Upper lobe of left lung (tissue), 6 donors: ENCODE measurements at regions not wholly inside any gene's neighbourhood (a gene's known extent, or its start where the extent isn't known, plus 50 kb on each side); places are given as distances from the start of the nearest gene placed in this dataset.

Source experiments
- ATAC-seq, 2 donors: fragments of 200-7000 bp; cut with Tn5 transposase; one replicate each; pipeline ENCODE4 v1.9.1; 2022; ENCODE audit warnings: mild to moderate bottlenecking in 2 of 2, moderate library complexity in 2 of 2; ENCODE audit not compliant: low FRiP score in 2 of 2
- DNase-seq, 2 donors: peaks; one replicate each; pipeline ENCODE4 v3.0.0-alpha.2; 2019 to 2020
- H3K27ac ChIP-seq, 4 donors: fragments of 200-600 bp; sonication (generic); one replicate each; pipeline ENCODE4 v1.5.1; 2016 to 2019
- H3K27me3 ChIP-seq, 4 donors: fragments of 200-600 bp; sonication (generic); one replicate each; pipeline ENCODE4 v1.5.1; 2017 to 2019
- H3K36me3 ChIP-seq, 4 donors: fragments of 200-600 bp; sonication (generic); one replicate each; pipeline ENCODE4 v1.5.1; 2016 to 2019
- H3K4me1 ChIP-seq, 4 donors: fragments of 200-600 bp; sonication (generic); one replicate each; pipeline ENCODE4 v1.5.1; 2018 to 2019
- H3K4me3 ChIP-seq, 4 donors: fragments of 200-600 bp; sonication (generic); one replicate each; pipeline ENCODE4 v1.5.1; 2017 to 2019; ENCODE audit warnings: mild to moderate bottlenecking in 2 of 4, moderate library complexity in 1 of 4
- H3K9me3 ChIP-seq, 4 donors: fragments of 200-600 bp; sonication (generic); one replicate each; pipeline ENCODE4 v1.5.1; 2018 to 2019
- CTCF ChIP-seq, 6 experiments: fragments of 450-650 bp in 4 of 6; fragments of 200-600 bp in 2 of 6; sonication (generic) in 2 of 6; IDR thresholded peaks; one replicate each; pipeline ENCODE4 v1.5.1; 2016 to 2019; ENCODE audit warnings: antibody characterized with exemption in 6 of 6
- EP300 ChIP-seq, 4 donors: sonication (generic); formaldehyde crosslinking; IDR thresholded peaks; one replicate each; pipeline ENCODE4 v1.5.1; 2017; ENCODE audit warnings: antibody characterized with exemption in 4 of 4, control low read depth in 2 of 4
- POLR2A ChIP-seq, 4 donors: fragments of 450-650 bp; IDR thresholded peaks; one replicate each; pipeline ENCODE4 v1.5.1; 2016 to 2017; ENCODE audit warnings: antibody characterized with exemption in 4 of 4, mild to moderate bottlenecking in 2 of 4
- POLR2AphosphoS5 ChIP-seq, 2 donors: sonication (generic); formaldehyde crosslinking; IDR thresholded peaks; one replicate each; pipeline ENCODE4 v1.5.1; 2017; ENCODE audit warnings: antibody characterized with exemption in 2 of 2
- WGBS, 2 donors: methylation state at CpG; one replicate each; pipeline ENCODE4 v1.1.5; 2017 to 2018; 5-methylcytosine and 5-hydroxymethylcytosine counted together
- donor health status: DM: no; HTN: no; CAD: no; lungs with moderate emphysema.
- donor health status: DM: no; HTN: yes; CAD: no; lungs with severe emphysema.

GRCh38 chr1:177448036-177448615, 277.4 kb downstream of the BRINP2 start:
- H3K4me3 ChIP-seq: no peak overlapping the region
- H3K36me3 ChIP-seq: no peaks in the 10 kb centered on the region
- H3K9me3 ChIP-seq: no peaks in the 10 kb centered on the region
- H3K27ac ChIP-seq: no peak overlapping the region
- no peaks in the 10 kb centered on the region for H3K4me1 ChIP-seq
- DNase-seq (no peak), ATAC-seq (no peak)
- H3K27me3 ChIP-seq: no peaks in the 10 kb centered on the region
- TF ChIP-seq POLR2AphosphoS5 (IDR thresholded peaks at IDR 0.05) (no peak), POLR2A (IDR thresholded peaks at IDR 0.05) (no peak), EP300 (IDR thresholded peaks at IDR 0.05) (no peak), CTCF (IDR thresholded peaks at IDR 0.05) (no peak)
- 63 to 72% methylated on average over 2 of the region's 2 CpGs for WGBS, 2 donors

- DNase-seq (no peak), ATAC-seq (no peak)
- Histone ChIP-seq H3K4me1 (no peaks in the 10 kb centered on the region), H3K4me3 (no peak overlapping the region), H3K36me3 (no peaks in the 10 kb centered on the region), H3K27ac (no peak overlapping the region), H3K9me3 (no peaks in the 10 kb centered on the region), H3K27me3 (no peaks in the 10 kb centered on the region)
- WGBS, 2 donors: 78 to 89% methylated on average over 3 of the region's 3 CpGs
- no peak for TF ChIP-seq CTCF (IDR thresholded peaks at IDR 0.05)
- TF ChIP-seq POLR2AphosphoS5 (IDR thresholded peaks at IDR 0.05): no peak
- TF ChIP-seq POLR2A (IDR thresholded peaks at IDR 0.05): no peak
- TF ChIP-seq EP300 (IDR thresholded peaks at IDR 0.05): no peak
These were observed 274.4 kb downstream of the BRINP2 start for GRCh38 chr1:177444997-177445746.

- Histone ChIP-seq H3K4me1 (no peaks in the 10 kb centered on the region), H3K27ac (no peak overlapping the region), H3K9me3 (no peaks in the 10 kb centered on the region), H3K4me3 (no peak overlapping the region), H3K36me3 (no peaks in the 10 kb centered on the region), H3K27me3 (no peaks in the 10 kb centered on the region)
- 72 to 76% methylated on average over 3 of the region's 3 CpGs for WGBS, 2 donors
- no peak for ATAC-seq
- DNase-seq: no peak
- TF ChIP-seq CTCF (IDR thresholded peaks at IDR 0.05): no peak
- no peak for TF ChIP-seq EP300 (IDR thresholded peaks at IDR 0.05)
- TF ChIP-seq POLR2AphosphoS5 (IDR thresholded peaks at IDR 0.05): no peak
- no peak for TF ChIP-seq POLR2A (IDR thresholded peaks at IDR 0.05)
These were observed 272.2 kb downstream of the BRINP2 start for GRCh38 chr1:177443003-177443402.

GRCh38 chr1:177442584-177442983, 271.8 kb downstream of the BRINP2 start:
- Histone ChIP-seq H3K27me3 (no peaks in the 10 kb centered on the region), H3K4me3 (no peak overlapping the region), H3K4me1 (no peaks in the 10 kb centered on the region), H3K9me3 (no peaks in the 10 kb centered on the region), H3K27ac (no peak overlapping the region), H3K36me3 (no peaks in the 10 kb centered on the region)
- DNase-seq (no peak), ATAC-seq (no peak)
- TF ChIP-seq EP300 (IDR thresholded peaks at IDR 0.05): no peak
- TF ChIP-seq CTCF (IDR thresholded peaks at IDR 0.05): no peak
- no peak for TF ChIP-seq POLR2A (IDR thresholded peaks at IDR 0.05)
- TF ChIP-seq POLR2AphosphoS5 (IDR thresholded peaks at IDR 0.05): no peak
- 41 to 45% methylated on average over 6 of the region's 6 CpGs for WGBS, 2 donors

GRCh38 chr1:177441281-177441680, 270.5 kb downstream of the BRINP2 start:
- DNase-seq (no peak), ATAC-seq (no peak)
- no peaks in the 10 kb centered on the region for H3K27me3 ChIP-seq
- no peaks in the 10 kb centered on the region for H3K4me1 ChIP-seq
- no peak for TF ChIP-seq CTCF (IDR thresholded peaks at IDR 0.05)
- no peak for TF ChIP-seq POLR2A (IDR thresholded peaks at IDR 0.05)
- TF ChIP-seq EP300 (IDR thresholded peaks at IDR 0.05): no peak
- TF ChIP-seq POLR2AphosphoS5 (IDR thresholded peaks at IDR 0.05): no peak
- WGBS, 2 donors: 68 to 71% methylated on average over 1 of the region's 1 CpG
- no peaks in the 10 kb centered on the region for H3K36me3 ChIP-seq
- H3K9me3 ChIP-seq: no peaks in the 10 kb centered on the region
- H3K4me3 ChIP-seq: no peak overlapping the region
- no peak overlapping the region for H3K27ac ChIP-seq
